VCaP (cell line): ENCODE measurements at regions not wholly inside any gene's neighbourhood (a gene's known extent, or its start where the extent isn't known, plus 50 kb on each side); places are given as distances from the start of the nearest gene placed in this dataset.

ENCODE experiments used
- H3K27ac ChIP-seq: fragments of 450-650 bp; 2 replicates; pipeline ENCODE4 v1.5.1; 2017
- CTCF ChIP-seq: fragments of 450-650 bp; conservative IDR thresholded peaks from 2 replicates; pipeline ENCODE4 v1.5.1; 2017; ENCODE audit warnings: mild to moderate bottlenecking, moderate library complexity

- no peak overlapping the region for H3K27ac ChIP-seq
- TF ChIP-seq CTCF: no peak
Measured at GRCh38 chr4:127097061-127097460, 535.7 kb upstream of the INTU start.

- no peak overlapping the region for H3K27ac ChIP-seq
- no peak for TF ChIP-seq CTCF
Measured at GRCh38 chr4:127102361-127102760, 530.4 kb upstream of the INTU start.

GRCh38 chr4:127103681-127104115 is 529.1 kb upstream of the INTU start:
- H3K27ac ChIP-seq: no peak overlapping the region
- TF ChIP-seq CTCF: no peak

DNA sequence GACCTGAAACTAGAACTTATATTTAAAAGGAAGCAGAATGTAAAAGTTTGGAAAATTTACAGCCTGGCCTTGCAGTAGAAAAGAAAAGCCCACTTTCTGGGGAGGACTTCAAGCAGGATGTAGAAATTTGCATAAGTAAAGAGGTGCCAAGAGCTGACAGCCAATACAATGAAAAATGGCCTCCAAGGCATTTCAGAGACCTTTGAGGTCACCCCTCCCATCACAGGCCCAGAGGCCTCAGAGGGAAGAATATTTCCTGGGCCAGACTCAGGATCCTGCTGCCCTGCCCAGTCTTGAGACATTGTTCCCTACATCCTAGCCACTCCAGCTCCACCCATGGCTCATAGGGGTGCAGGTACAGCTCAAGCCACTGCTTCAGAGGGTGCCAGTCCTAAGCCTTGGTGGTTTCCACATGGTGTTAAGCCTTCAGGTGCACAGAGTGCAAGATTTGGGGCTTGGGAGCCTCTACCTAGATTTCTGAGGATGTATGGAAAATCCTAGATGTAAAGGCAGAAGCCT is 518.9 kb upstream of the INTU start:
- no peak overlapping the region for H3K27ac ChIP-seq
- TF ChIP-seq CTCF: no peak

GRCh38 chr4:127118681-127119080 is 514.1 kb upstream of the INTU start:
- no peak for TF ChIP-seq CTCF
- no peak overlapping the region for H3K27ac ChIP-seq

- no peak overlapping the region for H3K27ac ChIP-seq
- TF ChIP-seq CTCF: no peak
Measured at GRCh38 chr4:127120441-127121090, 512.2 kb upstream of the INTU start.

- no peak; the same call in 1 of the 2 replicates for TF ChIP-seq CTCF
- H3K27ac ChIP-seq: no peak overlapping the region
Measured at GRCh38 chr4:127124919-127125318, 507.8 kb upstream of the INTU start.
